Prostate gland (tissue), 2 donors: ENCODE measurements at regions not wholly inside any gene's neighbourhood (a gene's known extent, or its start where the extent isn't known, plus 50 kb on each side); places are given as distances from the start of the nearest gene placed in this dataset.

ENCODE experiments used
- CTCF ChIP-seq, 4 experiments: fragments of 200-600 bp in 2 of 4; fragments of 450-650 bp in 2 of 4; sonication (generic) in 2 of 4; IDR thresholded peaks; 1 replicate in 3 of 4; 2 replicates in 1 of 4; pipeline ENCODE4 v1.5.1; 2016 to 2019; ENCODE audit warnings: antibody characterized with exemption in 4 of 4, mild to moderate bottlenecking in 2 of 4, moderate library complexity in 2 of 4
- POLR2AphosphoS5 ChIP-seq: sonication (generic); formaldehyde crosslinking; IDR thresholded peaks from one replicate; pipeline ENCODE4 v1.6.1; 2017; ENCODE audit warnings: antibody characterized with exemption

- TF ChIP-seq POLR2AphosphoS5 (no peak), CTCF (IDR thresholded peaks at IDR 0.05) (no peak)
Observed at GRCh38 chr1:227372726-227373130, 54.4 kb upstream of the CDC42BPA start.
